GM12865 (cell line): ENCODE measurements at regions not wholly inside any gene's neighbourhood (a gene's known extent, or its start where the extent isn't known, plus 50 kb on each side); places are given as distances from the start of the nearest gene placed in this dataset.
"Not testable (repeated sequence)": the region's sequence is repeated elsewhere in the genome, so short reads cannot be mapped to it uniquely, and the experiment has no call there.

Source experiments
- DNase-seq: peaks from one replicate; pipeline ENCODE4 v3.0.0; 2010; ENCODE audit warnings: low read depth
- H3K4me3 ChIP-seq: 2 replicates; pipeline ENCODE4 v1.5.1; 2011; ENCODE audit warnings: mild to moderate bottlenecking, low read depth, low read length, control low read depth
- CTCF ChIP-seq: IDR thresholded peaks from 2 replicates; pipeline ENCODE4 v1.5.1; 2011; ENCODE audit warnings: low read length, control low read depth, low read depth, inconsistent platforms; ENCODE audit not compliant: insufficient read depth; ENCODE audit errors: missing control alignments

GRCh38 chr21:23578027-23578426 lies 2029.3 kb downstream of the MRPL39 start:
- no peak for DNase-seq
- no peak for TF ChIP-seq CTCF
- H3K4me3 ChIP-seq: no peak overlapping the region

GRCh38 chr21:23574932-23575331 lies 2032.3 kb downstream of the MRPL39 start:
- peak; percentile 10 for DNase-seq
- H3K4me3 ChIP-seq: no peak overlapping the region
- no peak for TF ChIP-seq CTCF

GRCh38 chr21:23548924-23549323 lies 2058.4 kb downstream of the MRPL39 start:
- H3K4me3 ChIP-seq, DNase-seq: not testable (repeated sequence)

- TF ChIP-seq CTCF: no peak
- no peak for DNase-seq
- H3K4me3 ChIP-seq: no peak overlapping the region
Measured at GRCh38 chr21:23543333-23543732, 2063.9 kb downstream of the MRPL39 start.

GRCh38 chr21:23542097-23542496 lies 2065.2 kb downstream of the MRPL39 start:
- DNase-seq: no peak
- no peak for TF ChIP-seq CTCF
- no peak overlapping the region for H3K4me3 ChIP-seq

GRCh38 chr21:23541571-23541970 lies 2065.7 kb downstream of the MRPL39 start:
- no peak for DNase-seq

DNA sequence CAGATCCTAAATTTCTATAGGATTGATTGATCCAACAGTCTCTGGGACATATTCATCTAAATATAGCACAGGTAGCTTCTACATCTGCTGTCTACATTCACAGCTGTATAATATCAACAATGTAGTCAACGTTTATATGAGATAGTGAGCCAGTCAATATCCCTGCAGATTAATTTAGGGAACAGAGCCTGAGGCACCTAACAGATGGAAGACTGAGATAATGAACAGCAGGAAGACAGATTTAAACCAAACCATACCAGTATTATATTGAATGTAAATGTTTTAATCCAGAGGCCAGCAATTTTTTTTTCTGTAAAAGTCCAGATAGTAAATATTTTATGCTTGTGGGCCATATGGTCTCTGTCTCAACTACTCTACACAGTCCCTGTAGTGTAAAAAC lies 2072.4 kb downstream of the MRPL39 start:
- no peak for DNase-seq
- H3K4me3 ChIP-seq: no peak overlapping the region
- TF ChIP-seq CTCF: no peak

More at GRCh38 chr21:23541571-23541970, 2065.7 kb downstream of the MRPL39 start:
- no peak for TF ChIP-seq CTCF
- no peak overlapping the region for H3K4me3 ChIP-seq

- TF ChIP-seq CTCF: no peak
- no peak for DNase-seq
- no peak overlapping the region for H3K4me3 ChIP-seq
Measured at GRCh38 chr21:23531444-23531843, 2075.8 kb downstream of the MRPL39 start.
